ENCODE measurements at regions not wholly inside any gene's neighbourhood (a gene's known extent, or its start where the extent isn't known, plus 50 kb on each side); places are given as distances from the start of the nearest gene placed in this dataset.
A peak's percentile ranks its signal among the peaks of the same experiment; 100 is the strongest.

DNA sequence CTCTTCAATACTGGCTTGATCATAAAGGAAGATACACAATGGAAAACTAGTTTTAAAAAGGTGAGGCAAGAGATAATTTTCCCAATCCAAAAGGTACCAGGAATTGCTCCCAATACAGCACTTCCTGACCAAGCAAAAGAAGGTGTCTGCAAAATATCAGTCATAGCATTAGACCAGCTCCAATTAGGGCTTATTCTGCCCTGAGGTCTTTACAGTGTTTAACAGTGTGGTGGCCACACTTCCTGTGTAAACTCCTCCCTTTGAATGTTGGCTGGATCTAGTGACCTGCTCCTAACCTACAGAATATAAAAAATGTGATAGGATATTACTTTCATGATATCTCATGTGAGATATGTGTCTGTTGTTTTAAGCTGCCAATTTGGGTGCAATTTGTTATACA lies 57.1 kb upstream of the BTN3A2 start:
- no peak overlapping the region for H3K27ac Mint-ChIP-seq (ENCODE audit: unreplicated experiment)
- TF ChIP-seq, protein P1, sequence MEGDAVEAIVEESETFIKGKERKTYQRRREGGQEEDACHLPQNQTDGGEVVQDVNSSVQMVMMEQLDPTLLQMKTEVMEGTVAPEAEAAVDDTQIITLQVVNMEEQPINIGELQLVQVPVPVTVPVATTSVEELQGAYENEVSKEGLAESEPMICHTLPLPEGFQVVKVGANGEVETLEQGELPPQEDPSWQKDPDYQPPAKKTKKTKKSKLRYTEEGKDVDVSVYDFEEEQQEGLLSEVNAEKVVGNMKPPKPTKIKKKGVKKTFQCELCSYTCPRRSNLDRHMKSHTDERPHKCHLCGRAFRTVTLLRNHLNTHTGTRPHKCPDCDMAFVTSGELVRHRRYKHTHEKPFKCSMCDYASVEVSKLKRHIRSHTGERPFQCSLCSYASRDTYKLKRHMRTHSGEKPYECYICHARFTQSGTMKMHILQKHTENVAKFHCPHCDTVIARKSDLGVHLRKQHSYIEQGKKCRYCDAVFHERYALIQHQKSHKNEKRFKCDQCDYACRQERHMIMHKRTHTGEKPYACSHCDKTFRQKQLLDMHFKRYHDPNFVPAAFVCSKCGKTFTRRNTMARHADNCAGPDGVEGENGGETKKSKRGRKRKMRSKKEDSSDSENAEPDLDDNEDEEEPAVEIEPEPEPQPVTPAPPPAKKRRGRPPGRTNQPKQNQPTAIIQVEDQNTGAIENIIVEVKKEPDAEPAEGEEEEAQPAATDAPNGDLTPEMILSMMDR (IDR thresholded peaks at IDR 0.05) = no peak
- DNase-seq (ENCODE audit: low spot score) = no peak
- H3K36me3 Mint-ChIP-seq (ENCODE audit: low read depth) = no peaks in the 10 kb centered on the region
- no peak overlapping the region for H3K4me3 Mint-ChIP-seq (ENCODE audit: unreplicated experiment)
- peaks cover 43% of the 10 kb centered on the region for H3K4me1 Mint-ChIP-seq (ENCODE audit: low read depth)
- H3K9me3 Mint-ChIP-seq (ENCODE audit: low read depth) = no peaks in the 10 kb centered on the region
- H3K27me3 Mint-ChIP-seq (ENCODE audit: low read depth) = no peaks in the 10 kb centered on the region

DNA sequence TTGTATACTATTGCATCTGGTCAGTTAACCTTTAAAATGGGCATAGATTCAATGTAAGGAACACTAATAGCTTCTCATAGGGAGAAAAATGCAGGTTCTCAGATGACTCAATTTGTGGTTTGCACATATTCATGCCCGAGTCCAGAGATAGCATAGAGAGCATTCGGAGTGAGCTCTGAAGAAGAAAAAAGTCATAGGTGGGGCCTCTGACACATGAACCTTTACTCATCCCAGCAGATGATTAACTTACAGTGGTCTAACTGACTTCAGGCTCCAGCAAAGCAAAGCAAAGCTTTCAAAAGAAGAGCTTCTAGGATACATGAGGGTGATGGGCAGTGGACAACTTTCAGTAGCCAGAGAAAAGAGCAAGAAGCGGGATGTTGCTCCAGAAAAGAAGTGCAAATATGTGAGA lies 55.3 kb upstream of the BTN3A2 start:
- no peak overlapping the region for H3K4me3 Mint-ChIP-seq (ENCODE audit: unreplicated experiment)
- no peaks in the 10 kb centered on the region for H3K36me3 Mint-ChIP-seq (ENCODE audit: low read depth)
- TF ChIP-seq, protein P1 (IDR thresholded peaks at IDR 0.05) = no peak
- no peaks in the 10 kb centered on the region for H3K27me3 Mint-ChIP-seq (ENCODE audit: low read depth)
- no peaks in the 10 kb centered on the region for H3K9me3 Mint-ChIP-seq (ENCODE audit: low read depth)
- H3K27ac Mint-ChIP-seq (ENCODE audit: unreplicated experiment) = peak overlapping the region; percentile 8
- peaks cover 44% of the 10 kb centered on the region for H3K4me1 Mint-ChIP-seq (ENCODE audit: low read depth)
- no peak for DNase-seq (ENCODE audit: low spot score)

DNA sequence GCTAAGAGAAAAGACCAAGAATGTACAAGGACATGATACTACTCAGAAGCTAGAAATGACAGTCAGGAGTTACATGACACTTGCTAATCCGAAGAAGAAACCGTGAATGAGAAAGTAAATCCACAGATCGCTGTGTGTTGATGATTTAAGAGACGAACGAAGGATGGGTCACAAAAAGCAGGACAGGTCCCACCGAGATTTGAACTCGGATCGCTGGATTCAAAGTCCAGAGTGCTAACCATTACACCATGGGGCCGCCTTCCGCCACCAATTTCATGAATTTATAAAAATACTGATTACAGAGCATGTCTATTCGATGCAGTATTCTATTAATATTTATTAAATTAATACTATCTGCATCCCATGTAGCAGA lies 54.0 kb upstream of the BTN3A2 start:
- peaks cover 33% of the 10 kb centered on the region for H3K4me1 Mint-ChIP-seq (ENCODE audit: low read depth)
- H3K4me3 Mint-ChIP-seq (ENCODE audit: unreplicated experiment) = peak overlapping the region; percentile 16
- H3K27me3 Mint-ChIP-seq (ENCODE audit: low read depth) = no peaks in the 10 kb centered on the region
- no peaks in the 10 kb centered on the region for H3K36me3 Mint-ChIP-seq (ENCODE audit: low read depth)
- H3K27ac Mint-ChIP-seq (ENCODE audit: unreplicated experiment) = peak overlapping the region; percentile 59
- H3K9me3 Mint-ChIP-seq (ENCODE audit: low read depth) = no peaks in the 10 kb centered on the region
- TF ChIP-seq, protein P1 (IDR thresholded peaks at IDR 0.05) = no peak
- no peak for DNase-seq (ENCODE audit: low spot score)

DNA sequence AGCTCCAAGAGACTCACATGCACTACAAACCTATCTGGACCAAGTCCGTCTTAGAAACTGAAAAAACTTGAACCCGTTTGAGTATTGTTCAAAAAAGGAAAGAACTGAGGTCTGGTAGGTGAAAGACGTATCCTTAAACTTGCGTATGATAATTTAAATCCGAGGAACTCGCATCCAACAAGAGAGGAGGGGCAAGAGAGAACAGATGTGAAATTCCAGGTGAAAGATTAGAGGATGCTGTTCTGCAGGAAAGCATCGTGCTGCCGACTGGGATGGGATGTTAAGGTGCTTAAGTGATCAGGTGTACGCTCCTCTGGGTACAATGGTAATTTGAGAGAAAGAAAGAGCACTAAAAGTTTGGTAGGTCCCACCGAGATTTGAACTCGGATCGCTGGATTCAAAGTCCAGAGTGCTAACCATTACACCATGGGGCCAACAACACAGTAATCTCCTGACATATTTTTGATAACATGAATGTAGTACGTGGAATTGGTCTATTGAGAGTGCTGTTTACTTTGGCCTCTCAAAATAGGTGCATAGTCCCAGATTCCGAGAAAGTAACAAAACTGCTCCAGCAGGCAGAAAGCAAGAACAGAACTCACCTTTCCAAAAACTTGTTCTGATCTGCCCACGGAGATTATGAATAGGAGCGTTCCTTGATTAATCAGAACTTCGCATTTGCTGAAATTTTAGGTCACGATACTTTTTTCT lies 53.5 kb upstream of the BTN3A2 start:
- TF ChIP-seq, protein P1 (IDR thresholded peaks at IDR 0.05) = peak; percentile 39
- no peak for DNase-seq (ENCODE audit: low spot score)
- peak overlapping the region; percentile 72 for H3K4me3 Mint-ChIP-seq (ENCODE audit: unreplicated experiment)
- H3K36me3 Mint-ChIP-seq (ENCODE audit: low read depth) = no peaks in the 10 kb centered on the region
- H3K27ac Mint-ChIP-seq (ENCODE audit: unreplicated experiment) = peak overlapping the region; percentile 84
- no peaks in the 10 kb centered on the region for H3K27me3 Mint-ChIP-seq (ENCODE audit: low read depth)
- H3K9me3 Mint-ChIP-seq (ENCODE audit: low read depth) = no peaks in the 10 kb centered on the region
- peaks cover 33% of the 10 kb centered on the region for H3K4me1 Mint-ChIP-seq (ENCODE audit: low read depth)

DNA sequence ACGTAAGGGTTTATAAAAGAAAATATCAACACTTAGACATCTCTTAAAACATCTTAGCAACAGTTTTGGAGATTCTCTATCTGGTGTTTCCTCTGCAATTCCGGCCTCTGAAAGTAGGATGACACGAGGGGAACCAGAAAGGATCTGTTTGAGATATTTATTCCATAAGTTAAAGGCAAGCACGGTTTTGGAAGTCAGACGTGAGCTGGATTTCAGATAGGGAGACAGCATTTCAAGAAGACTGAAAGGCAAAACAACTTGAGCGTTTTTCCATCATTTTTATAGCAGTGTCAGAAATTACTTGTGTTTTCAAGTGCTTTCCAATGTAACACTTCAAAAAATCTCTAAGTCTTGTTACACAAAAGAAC lies 52.9 kb upstream of the BTN3A2 start:
- no peak for DNase-seq (ENCODE audit: low spot score)
- TF ChIP-seq, protein P1 (IDR thresholded peaks at IDR 0.05) = no peak
- Mint-ChIP-seq H3K4me3 (ENCODE audit: unreplicated experiment) (peak overlapping the region; percentile 72), H3K4me1 (ENCODE audit: low read depth) (peaks cover 33% of the 10 kb centered on the region), H3K27me3 (ENCODE audit: low read depth) (no peaks in the 10 kb centered on the region), H3K9me3 (ENCODE audit: low read depth) (no peaks in the 10 kb centered on the region), H3K27ac (ENCODE audit: unreplicated experiment) (peak overlapping the region; percentile 84), H3K36me3 (ENCODE audit: low read depth) (no peaks in the 10 kb centered on the region)
